ENCODE measurements at regions not wholly inside any gene's neighbourhood (a gene's known extent, or its start where the extent isn't known, plus 50 kb on each side); places are given as distances from the start of the nearest gene placed in this dataset.

DNA sequence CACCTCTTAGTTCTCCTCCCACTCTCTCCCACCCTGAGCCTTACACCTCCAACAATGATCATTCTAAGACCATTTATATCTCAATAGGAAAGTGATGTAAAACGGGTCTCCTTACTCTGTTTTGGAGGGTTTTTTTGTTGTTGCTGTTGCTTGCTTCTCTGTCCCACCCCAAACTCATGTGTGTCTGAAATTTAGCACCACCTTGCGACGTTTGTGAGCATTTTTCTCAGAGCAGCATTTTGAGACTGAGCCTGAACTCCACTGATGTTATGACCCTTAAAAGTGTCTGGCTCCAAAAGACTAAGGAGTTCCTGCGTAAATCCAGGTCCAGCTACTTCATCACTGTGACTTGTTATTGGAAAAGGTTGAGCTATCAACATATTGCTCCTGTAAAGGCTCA is 155.0 kb downstream of the DAD1 start:
- TF ChIP-seq, protein P1, sequence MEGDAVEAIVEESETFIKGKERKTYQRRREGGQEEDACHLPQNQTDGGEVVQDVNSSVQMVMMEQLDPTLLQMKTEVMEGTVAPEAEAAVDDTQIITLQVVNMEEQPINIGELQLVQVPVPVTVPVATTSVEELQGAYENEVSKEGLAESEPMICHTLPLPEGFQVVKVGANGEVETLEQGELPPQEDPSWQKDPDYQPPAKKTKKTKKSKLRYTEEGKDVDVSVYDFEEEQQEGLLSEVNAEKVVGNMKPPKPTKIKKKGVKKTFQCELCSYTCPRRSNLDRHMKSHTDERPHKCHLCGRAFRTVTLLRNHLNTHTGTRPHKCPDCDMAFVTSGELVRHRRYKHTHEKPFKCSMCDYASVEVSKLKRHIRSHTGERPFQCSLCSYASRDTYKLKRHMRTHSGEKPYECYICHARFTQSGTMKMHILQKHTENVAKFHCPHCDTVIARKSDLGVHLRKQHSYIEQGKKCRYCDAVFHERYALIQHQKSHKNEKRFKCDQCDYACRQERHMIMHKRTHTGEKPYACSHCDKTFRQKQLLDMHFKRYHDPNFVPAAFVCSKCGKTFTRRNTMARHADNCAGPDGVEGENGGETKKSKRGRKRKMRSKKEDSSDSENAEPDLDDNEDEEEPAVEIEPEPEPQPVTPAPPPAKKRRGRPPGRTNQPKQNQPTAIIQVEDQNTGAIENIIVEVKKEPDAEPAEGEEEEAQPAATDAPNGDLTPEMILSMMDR (IDR thresholded peaks at IDR 0.05), result peak; percentile 12; the same call in 1 of the 2 replicates
- TF ChIP-seq POLR2AphosphoS5 (IDR thresholded peaks at IDR 0.05; ENCODE audit: low read depth, low read length) (no peak), SIN3A (IDR thresholded peaks at IDR 0.05; ENCODE audit: borderline replicate concordance, insufficient read depth, low read depth, low read length) (no peak), TCF7L2 (IDR thresholded peaks at IDR 0.05; ENCODE audit: low read depth, low read length) (no peak)
- TF ChIP-seq, protein P2, sequence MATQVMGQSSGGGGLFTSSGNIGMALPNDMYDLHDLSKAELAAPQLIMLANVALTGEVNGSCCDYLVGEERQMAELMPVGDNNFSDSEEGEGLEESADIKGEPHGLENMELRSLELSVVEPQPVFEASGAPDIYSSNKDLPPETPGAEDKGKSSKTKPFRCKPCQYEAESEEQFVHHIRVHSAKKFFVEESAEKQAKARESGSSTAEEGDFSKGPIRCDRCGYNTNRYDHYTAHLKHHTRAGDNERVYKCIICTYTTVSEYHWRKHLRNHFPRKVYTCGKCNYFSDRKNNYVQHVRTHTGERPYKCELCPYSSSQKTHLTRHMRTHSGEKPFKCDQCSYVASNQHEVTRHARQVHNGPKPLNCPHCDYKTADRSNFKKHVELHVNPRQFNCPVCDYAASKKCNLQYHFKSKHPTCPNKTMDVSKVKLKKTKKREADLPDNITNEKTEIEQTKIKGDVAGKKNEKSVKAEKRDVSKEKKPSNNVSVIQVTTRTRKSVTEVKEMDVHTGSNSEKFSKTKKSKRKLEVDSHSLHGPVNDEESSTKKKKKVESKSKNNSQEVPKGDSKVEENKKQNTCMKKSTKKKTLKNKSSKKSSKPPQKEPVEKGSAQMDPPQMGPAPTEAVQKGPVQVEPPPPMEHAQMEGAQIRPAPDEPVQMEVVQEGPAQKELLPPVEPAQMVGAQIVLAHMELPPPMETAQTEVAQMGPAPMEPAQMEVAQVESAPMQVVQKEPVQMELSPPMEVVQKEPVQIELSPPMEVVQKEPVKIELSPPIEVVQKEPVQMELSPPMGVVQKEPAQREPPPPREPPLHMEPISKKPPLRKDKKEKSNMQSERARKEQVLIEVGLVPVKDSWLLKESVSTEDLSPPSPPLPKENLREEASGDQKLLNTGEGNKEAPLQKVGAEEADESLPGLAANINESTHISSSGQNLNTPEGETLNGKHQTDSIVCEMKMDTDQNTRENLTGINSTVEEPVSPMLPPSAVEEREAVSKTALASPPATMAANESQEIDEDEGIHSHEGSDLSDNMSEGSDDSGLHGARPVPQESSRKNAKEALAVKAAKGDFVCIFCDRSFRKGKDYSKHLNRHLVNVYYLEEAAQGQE (IDR thresholded peaks at IDR 0.05; ENCODE audit: insufficient read depth in 1 of 2, low read depth in 2 of 2, low read length in 1 of 2), result no peak
